Loucy (cell line): ENCODE measurements at regions not wholly inside any gene's neighbourhood (a gene's known extent, or its start where the extent isn't known, plus 50 kb on each side); places are given as distances from the start of the nearest gene placed in this dataset.

Source experiments
- EZH2phosphoT487 ChIP-seq: fragments of 200-600 bp; IDR thresholded peaks from 2 replicates; pipeline ENCODE4 v1.6.1; 2018; ENCODE audit warnings: antibody characterized with exemption, mild to moderate bottlenecking, moderate library complexity, borderline replicate concordance
- TF ChIP-seq, protein P1 (sequence below): fragments of 200-600 bp; sonication (generic); conservative IDR thresholded peaks from 2 replicates; pipeline ENCODE4 v1.5.1; 2014; ENCODE audit warnings: mild to moderate bottlenecking, antibody characterized with exemption, low read length

- TF ChIP-seq, protein P1, sequence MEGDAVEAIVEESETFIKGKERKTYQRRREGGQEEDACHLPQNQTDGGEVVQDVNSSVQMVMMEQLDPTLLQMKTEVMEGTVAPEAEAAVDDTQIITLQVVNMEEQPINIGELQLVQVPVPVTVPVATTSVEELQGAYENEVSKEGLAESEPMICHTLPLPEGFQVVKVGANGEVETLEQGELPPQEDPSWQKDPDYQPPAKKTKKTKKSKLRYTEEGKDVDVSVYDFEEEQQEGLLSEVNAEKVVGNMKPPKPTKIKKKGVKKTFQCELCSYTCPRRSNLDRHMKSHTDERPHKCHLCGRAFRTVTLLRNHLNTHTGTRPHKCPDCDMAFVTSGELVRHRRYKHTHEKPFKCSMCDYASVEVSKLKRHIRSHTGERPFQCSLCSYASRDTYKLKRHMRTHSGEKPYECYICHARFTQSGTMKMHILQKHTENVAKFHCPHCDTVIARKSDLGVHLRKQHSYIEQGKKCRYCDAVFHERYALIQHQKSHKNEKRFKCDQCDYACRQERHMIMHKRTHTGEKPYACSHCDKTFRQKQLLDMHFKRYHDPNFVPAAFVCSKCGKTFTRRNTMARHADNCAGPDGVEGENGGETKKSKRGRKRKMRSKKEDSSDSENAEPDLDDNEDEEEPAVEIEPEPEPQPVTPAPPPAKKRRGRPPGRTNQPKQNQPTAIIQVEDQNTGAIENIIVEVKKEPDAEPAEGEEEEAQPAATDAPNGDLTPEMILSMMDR, result no peak
- no peak for TF ChIP-seq EZH2phosphoT487
Observed at GRCh38 chr5:116646611-116647289, 72.1 kb upstream of the SEMA6A start.
